Stromal cell of bone marrow (primary cell): ENCODE measurements at regions not wholly inside any gene's neighbourhood (a gene's known extent, or its start where the extent isn't known, plus 50 kb on each side); places are given as distances from the start of the nearest gene placed in this dataset.
"Not testable (repeated sequence)": the region's sequence is repeated elsewhere in the genome, so short reads cannot be mapped to it uniquely, and the experiment has no call there.

Source experiments
- DNase-seq: peaks from one replicate; pipeline ENCODE4 v3.0.0-alpha.2; 2012; ENCODE audit warnings: low read depth

GRCh38 chr12:34304546-34304945 is 282.2 kb downstream of the ALG10 start:
- DNase-seq, result no peak

- no peak for DNase-seq
Observed at GRCh38 chr12:34305176-34305575, 282.9 kb downstream of the ALG10 start.

GRCh38 chr12:34306133-34306830 is 284.0 kb downstream of the ALG10 start:
- DNase-seq, result no peak

- DNase-seq, result not testable (repeated sequence)
Observed at GRCh38 chr12:34309806-34310804, 287.8 kb downstream of the ALG10 start.

- no peak for DNase-seq
Observed at GRCh38 chr12:34311337-34311736, 289.0 kb downstream of the ALG10 start.

- no peak for DNase-seq
Observed at GRCh38 chr12:34327671-34328070, 305.4 kb downstream of the ALG10 start.

- no peak for DNase-seq
Observed at GRCh38 chr12:34333337-34333736, 311.0 kb downstream of the ALG10 start.

GRCh38 chr12:34334538-34334937 is 312.2 kb downstream of the ALG10 start:
- no peak for DNase-seq

GRCh38 chr12:34334953-34335743 is 312.9 kb downstream of the ALG10 start:
- DNase-seq, result no peak

GRCh38 chr12:34335819-34336262 is 313.5 kb downstream of the ALG10 start:
- no peak for DNase-seq

GRCh38 chr12:34336619-34337465 is 314.5 kb downstream of the ALG10 start:
- no peak for DNase-seq

- DNase-seq, result no peak
Observed at GRCh38 chr12:34338751-34339150, 316.5 kb downstream of the ALG10 start.

- no peak for DNase-seq
Observed at GRCh38 chr12:34339922-34340321, 317.6 kb downstream of the ALG10 start.

- DNase-seq, result no peak
Observed at GRCh38 chr12:34340534-34341361, 318.5 kb downstream of the ALG10 start.

- no peak for DNase-seq
Observed at GRCh38 chr12:34341362-34341733, 319.1 kb downstream of the ALG10 start.

- no peak for DNase-seq
Observed at GRCh38 chr12:34342048-34342447, 319.8 kb downstream of the ALG10 start.

- no peak for DNase-seq
Observed at GRCh38 chr12:34343345-34343744, 321.0 kb downstream of the ALG10 start.

- DNase-seq, result no peak
Observed at GRCh38 chr12:34343766-34344165, 321.5 kb downstream of the ALG10 start.

- DNase-seq, result no peak
Observed at GRCh38 chr12:34344851-34345522, 322.7 kb downstream of the ALG10 start.

GRCh38 chr12:34345801-34346200 is 323.5 kb downstream of the ALG10 start:
- DNase-seq, result no peak
